ENCODE measurements at regions not wholly inside any gene's neighbourhood (a gene's known extent, or its start where the extent isn't known, plus 50 kb on each side); places are given as distances from the start of the nearest gene placed in this dataset.
A peak's percentile ranks its signal among the peaks of the same experiment; 100 is the strongest.
"Not testable (repeated sequence)": the region's sequence is repeated elsewhere in the genome, so short reads cannot be mapped to it uniquely, and the experiment has no call there.

DNA sequence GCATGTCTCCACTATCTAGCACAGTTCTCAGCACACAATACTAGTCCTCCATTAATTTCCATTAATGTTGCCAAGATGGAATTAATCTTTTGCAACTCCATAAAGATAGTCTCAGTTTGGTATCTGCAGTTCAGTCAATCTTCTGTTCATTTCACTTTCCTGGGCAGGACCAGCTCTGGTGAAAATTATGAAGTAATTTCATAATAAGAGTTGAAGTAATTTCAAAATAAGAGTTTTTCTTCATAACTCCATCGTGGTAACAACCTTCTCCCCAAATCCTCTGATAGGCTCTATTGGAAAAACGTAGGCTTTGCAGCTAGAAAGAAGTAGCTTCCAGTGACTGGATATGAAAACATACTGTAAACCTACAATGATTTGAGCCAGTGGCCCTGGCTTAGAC is 618.2 kb downstream of the TYW1 start:
- no peak for DNase-seq

DNA sequence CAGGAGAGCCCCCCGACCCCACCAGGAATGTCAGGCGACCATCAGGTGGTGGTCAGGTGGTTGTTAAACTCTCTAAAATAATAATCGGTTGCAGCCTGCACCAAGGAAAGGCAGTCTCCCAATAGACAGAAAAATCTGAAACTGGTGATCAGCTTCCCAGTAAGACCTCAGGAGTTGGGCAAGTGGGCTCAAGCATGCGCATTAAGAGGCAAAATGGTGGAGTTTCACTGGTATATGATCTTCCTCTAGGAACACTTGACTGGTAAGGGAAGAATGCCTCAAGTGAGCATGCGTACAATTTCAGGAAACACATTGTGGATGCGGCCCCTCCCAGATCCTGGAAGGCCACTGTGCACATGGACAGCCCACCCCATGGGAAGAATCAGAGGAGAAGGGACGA is 619.9 kb downstream of the TYW1 start:
- no peak for DNase-seq

DNA sequence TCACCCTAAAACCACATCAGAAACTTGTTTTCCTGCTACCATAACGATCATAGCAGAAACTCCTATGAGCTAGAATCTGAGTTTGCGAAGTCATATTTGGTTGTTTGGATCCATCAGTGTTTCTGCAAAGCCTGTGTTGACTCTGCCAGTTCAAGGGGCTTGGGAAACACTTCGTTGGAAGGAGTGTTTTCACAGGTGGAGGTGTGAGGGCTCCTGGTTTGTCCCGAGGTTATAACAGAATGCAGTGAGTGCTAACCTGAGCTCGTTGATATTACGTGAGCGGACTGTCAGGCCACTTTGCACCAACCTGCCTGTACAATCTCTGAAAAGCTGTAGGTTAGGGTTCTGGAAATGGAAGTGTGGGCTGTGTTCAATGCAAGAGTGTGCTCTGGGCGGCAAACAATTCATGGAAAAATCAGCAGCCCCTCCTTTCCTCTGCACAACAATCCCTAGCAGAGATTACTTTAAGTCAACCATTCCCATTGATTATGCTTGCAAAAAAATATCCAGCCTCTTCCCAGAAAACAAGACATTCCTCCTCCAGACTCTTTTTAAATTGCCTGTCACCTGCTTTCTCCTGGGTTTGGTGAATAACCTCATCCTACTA is 622.0 kb downstream of the TYW1 start:
- no peak for DNase-seq

DNA sequence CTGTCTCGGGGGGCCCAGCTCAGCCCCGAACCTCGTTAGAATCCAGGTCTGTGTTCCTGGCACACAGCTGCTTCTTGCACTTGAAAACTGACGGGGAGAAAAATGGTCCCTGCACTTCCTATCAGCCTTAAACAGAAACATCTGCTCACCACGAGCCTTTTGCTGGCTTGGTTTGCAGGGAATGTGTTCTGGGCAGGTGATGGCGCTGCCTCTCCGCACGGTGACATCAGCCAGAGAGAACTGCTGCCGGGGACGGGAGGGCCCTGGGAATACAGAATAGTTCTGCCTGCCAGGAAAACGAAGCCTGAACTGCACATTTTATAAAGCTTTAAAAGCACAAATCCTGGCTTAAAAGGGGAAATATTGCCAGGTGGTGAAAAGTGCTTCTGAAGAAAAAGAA is 622.5 kb downstream of the TYW1 start:
- DNase-seq = peak in 7 of 56 donors; percentile 3 to 33 (median 11)

DNA sequence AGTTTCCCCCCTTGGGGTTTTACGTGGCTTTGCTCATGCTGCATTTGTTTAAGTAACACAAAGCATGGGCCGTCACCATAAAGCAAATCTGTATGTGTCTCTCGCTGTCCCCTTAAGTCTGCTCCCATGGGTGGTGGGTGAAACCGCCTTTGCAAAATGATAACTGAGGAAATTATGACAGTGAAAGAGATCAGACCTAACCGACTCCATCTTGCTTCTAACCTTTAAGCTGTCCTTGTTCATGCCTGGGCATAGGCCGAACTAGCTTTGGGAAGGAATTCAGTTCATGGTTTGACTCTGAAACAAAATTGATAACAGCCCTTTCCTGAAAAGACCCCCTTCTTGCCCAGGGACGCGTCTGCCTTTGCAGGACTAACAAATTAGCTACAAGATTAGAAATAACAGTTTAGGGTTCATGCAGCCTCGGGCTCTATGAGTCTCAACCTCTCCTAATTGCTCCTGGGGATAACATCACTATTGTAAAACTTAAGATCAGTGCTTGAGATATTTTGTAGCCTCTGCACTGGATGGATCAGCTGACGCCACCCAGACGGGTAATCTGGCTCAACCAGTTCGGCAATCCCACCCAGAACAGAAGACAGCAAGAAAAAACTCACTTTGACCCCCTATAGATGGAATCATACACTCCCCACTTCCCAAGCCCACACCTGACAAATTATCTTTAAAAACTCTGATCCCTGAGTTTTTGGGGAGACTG is 623.7 kb downstream of the TYW1 start:
- DNase-seq = no peak

DNA sequence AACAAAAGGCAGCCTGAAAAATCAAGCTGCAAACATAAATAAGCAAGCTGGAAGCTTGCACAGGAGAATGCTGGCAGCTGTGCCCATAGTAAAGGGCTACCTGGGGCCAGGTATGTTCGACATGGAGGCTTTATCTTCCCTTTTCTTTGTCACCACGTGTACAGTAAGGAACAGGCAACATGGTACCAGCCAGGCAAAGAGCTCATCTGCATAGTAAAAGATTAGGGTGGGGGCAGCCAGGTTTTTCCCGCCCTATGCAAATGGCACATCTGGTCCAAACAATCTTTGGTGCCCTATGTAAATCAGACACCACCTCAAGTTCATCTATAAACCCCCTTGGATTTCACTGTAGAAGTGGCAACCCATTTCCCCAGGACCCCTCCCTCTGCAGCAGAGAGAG is 625.1 kb downstream of the TYW1 start:
- no peak for DNase-seq

DNA sequence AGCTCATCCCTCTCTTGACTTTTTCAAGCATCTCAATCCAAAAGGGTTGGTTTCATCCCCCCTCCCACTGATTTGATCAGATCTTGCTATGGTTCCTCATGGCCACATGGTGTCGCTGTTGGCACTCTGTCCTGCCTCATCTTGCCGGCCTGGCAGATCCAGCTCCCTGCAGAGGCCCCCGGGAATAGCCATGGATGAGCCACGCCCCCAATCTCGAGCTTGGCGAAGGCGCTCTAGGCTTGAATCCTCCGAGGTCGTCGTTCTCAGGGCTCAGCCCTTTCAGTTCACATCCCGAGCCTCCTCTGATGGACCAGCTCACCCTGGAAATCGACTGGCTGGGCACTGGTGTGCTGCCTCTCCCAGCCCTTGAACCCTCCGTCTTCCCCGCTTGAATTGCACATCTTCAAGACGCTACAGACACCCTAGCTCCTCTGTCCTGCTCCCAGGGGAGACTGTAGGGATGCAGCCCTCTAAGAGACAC is 628.7 kb downstream of the TYW1 start:
- peak in 49 of 56 donors; percentile 2 to 74 (median 40) for DNase-seq

DNA sequence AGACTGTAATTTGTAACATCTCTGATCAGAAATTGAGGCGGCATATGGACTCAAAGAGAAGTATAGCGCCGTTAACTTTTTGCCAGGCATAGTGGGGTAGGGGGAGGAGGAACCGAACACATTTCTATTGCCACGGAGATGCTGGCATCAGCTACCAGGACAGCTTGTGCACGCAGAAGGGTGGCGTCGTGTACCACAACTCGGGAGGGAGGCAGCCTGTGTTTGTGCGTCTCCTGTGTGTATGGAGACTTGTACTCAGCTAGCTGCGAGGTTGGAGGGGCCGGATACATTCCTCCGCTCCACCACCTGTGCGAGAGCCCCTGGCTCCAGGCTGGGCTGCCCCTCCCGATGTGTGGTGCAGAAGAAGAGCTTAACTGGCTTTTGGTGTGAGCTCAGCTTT is 634.8 kb downstream of the TYW1 start:
- DNase-seq = peak in 35 of 56 donors; percentile 1 to 64 (median 18)

DNA sequence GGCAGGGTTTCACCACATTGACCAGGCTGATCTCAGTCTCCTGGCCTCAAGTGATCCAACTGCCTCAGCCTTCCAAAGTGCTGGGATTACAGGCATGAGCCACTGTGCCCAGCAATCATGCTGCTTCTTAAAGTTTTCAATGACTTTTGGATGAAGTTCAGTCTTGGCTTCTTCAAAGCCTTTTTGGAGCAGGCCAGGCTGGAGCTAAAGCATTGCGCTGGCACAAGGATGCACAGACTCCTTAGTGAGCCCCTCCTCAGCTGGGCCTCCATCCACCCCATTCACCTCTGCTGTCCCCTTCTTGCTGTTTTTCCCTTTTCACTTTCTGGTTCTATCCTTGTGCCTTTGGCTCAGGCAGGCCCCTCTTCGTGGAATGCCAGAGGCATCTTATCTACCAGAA is 638.6 kb downstream of the TYW1 start:
- no peak for DNase-seq

DNA sequence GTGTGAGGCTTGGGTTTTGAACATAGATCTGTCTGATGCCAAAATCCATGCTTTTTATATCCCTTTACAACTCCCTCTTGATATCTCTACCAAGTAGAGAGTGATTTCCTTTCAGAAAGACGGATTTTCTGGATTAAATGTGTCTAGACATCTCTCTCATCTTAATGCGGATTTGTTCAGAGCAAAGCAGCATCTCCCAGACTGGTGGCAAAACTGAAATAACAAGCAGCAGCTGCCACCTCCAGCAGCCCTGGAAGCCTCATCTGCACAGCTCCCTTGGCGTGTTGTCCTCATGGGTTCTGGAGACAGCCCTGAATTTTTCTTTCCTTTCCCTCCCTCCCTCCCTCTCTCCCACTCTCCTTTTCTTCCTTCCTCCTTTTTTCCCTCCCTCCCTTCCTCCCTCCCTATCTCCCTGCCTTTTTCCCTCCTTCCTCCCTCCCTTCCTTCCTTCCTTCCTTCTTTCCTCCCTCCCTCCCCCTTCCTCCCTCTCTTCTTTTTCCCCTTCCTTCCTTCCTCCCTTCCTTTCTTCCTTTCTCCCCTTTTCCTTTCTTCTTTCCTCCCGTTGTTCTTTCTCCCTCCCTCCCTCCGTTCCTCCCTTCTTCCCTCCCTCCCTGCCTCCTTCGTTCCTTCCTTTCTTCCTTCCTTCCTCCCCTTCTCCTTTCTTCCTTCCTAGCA is 639.9 kb downstream of the TYW1 start:
- DNase-seq = no peak

DNA sequence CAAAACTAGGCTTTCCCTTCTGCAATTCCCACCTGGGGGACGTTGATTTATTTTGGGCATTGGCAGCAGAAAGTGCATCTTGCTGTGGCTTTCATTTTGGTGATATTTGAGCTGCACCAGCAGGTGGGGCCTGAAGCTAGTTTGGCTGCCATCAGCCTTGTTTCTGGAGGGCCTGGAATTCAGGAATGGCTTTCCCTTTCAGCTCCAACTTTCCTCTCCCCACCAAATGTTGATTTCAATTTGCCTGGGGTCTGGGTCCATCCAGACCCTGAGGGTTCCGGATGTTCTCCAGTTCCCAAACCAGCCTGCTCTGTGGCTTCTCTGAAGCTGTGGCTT is 640.4 kb downstream of the TYW1 start:
- DNase-seq = no peak

DNA sequence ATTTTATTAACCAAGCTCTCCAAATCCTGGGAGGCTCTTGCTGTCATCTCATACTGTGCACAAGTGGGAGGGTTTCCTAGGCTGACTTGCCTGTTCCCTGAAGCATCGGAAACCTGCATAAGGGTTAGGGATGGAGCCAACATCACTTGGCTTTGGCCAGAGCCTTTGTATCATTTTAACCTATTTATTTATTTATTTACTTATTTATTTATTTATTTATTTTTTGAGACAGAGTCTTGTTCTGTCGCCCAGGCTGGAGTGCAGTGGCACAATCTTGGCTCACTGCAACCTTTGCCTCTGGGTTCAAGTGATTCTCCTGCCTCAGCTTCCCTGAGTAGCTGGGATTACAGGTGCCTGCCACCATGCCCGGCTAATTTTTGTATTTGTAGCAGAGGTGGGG is 645.9 kb downstream of the TYW1 start:
- DNase-seq = not testable (repeated sequence)

DNA sequence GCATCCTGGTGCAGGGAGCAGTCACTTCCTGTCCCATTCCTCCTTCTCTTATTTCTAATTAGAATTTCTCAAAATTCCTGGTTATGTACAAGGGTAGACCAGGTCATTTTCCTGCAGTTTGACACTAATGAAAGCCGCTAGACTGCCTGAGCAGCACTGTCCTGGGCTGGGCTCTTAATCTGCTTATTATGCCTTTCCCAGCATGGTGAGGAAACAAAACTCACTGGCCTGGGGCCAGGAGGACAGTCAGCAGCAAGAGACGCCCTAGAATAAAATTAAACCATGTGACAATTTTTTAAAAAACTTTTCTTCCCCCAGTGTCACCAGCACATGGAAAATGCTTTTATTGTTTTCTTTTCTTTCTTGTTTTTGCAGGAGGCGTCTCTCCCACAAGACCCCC is 647.5 kb downstream of the TYW1 start:
- DNase-seq = peak in 1 of 56 donors; percentile 3

DNA sequence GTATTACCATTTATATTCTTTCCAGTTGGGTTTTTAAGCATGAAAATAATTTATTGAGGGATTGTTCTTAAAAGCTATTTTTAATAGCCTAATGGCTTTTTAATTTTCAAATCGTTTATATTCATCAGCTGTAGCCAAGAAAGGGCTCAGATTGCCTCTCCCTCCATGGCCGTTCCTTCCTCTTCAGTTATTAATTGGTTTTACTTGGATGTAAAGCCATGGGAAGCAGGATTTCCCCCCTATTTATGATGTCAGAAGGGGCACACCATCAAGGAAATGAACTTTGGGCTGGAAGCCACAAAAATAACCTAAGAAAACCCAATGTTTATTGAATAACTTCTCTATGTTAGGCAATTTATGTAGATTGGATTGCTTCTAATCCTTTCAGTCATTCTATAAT is 656.3 kb downstream of the TYW1 start:
- no peak for DNase-seq

DNA sequence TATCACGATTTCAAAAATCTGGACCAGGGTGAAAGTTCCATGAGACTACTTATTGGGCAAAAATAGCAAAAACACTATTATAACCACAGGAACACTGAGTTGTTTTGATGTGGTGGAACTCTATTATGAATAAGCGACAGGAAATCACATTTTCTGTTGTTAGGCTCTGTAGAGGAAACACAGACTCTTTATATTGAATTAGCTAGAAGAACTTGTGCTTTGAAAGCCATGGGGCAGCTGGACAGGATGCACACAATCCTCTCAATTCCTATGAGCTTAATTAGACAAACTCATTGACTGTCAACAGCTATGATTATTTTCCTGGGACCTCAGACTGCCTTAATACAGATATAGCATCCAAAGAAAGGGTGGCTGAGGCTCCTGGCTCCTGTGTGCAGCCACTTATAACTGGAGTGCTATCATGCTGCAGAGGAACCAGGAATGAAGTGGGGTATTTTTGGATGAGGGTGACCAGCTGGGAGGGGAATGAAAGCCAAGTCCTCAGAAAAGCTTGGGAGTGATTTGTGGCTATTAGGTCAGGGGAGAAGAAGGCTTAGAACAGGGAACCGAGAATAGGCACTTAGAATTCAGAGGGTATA is 657.3 kb downstream of the TYW1 start:
- DNase-seq = no peak

DNA sequence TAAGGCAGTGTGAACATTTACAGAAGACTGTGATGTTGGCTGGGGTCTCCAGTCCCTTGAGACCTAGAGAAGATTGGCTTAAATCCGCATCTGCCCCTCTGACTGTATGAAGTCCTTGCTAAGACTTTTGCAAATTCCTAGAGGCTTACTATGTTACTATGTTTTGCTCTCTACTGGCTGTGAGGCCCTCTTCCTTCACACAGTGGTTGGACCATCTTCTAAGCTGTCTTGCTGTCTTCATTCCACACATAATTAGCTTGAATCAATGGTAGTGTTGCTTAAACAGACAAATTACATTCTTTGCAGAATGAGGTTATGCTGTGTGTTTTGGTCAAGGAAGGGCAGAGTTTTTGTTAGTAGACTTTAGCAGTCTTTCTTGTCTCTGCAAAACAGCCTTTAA is 658.0 kb downstream of the TYW1 start:
- DNase-seq = no peak

DNA sequence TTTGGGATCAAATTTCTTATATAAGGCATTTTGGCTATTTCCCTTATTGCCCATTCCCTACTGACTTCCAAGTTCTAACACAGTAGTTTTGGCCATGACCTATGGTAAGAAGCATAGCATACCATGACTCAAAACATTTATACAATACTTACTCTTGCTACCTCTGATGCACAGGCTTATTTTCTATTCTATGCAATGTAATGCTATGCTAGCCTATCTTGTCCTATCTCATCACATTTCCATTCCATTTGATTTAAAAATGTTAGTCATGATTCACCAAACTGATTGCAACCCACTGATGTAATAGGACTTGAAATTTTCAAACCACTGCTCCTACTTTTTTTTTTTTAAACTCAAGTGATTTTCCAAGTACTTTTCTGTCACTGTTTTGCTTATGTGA is 658.5 kb downstream of the TYW1 start:
- DNase-seq = no peak

DNA sequence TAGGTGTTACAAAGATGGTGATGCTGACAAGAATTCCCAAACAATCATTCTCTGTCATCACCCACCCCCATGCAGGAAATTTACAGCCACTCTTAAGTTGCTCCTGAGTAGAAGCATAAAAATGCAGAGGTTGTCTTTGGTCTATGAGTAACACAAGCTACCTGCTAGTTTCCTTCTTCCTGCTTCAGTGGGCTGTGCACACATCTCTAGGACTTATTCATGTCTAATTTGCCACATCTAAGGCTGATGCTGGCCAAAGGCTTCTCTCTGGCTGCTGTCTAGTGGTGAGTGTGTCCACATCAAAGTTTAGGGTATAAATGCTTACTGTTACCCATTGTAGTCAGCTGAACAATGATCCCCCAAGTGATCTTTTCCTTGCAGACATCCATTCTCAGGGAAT is 662.5 kb downstream of the TYW1 start:
- DNase-seq = no peak

DNA sequence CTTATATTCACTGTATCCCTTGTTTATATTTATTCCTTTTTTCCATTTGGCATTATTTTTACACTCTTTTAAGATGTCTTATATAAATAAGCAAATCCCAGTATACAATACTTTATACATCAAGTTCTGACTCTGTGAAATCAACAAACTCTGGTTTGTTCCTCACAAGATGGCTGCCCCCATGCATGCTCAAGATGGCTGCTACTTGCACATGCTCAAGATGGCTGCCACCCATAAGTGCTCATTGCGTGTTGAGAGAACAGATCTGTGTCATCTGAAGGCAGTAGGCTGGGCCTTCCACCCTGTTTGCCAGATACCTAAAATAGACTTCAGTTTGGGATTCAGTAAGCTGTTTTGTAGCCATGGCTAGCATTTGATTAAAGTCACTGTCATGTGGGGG is 666.2 kb downstream of the TYW1 start:
- no peak for DNase-seq

DNA sequence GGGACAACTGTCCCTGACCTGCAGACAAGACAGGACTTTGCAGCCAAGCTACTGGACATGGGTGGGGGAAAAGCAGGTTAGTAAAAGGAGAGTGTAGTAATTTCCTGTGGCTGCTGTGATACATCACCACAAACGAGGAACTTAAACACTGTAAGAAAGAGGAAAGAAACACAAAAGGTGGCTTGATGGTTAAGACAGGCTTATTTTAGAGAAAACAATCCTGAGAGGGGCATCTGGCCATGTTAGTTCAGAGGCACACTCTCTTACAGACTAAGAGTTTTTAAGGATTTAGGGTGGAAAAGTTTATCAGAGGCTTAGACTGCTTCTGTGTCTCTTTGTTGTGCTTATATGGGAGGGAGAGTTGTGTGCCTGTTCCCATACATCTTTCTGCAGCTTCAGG is 667.0 kb downstream of the TYW1 start:
- DNase-seq = no peak

DNA sequence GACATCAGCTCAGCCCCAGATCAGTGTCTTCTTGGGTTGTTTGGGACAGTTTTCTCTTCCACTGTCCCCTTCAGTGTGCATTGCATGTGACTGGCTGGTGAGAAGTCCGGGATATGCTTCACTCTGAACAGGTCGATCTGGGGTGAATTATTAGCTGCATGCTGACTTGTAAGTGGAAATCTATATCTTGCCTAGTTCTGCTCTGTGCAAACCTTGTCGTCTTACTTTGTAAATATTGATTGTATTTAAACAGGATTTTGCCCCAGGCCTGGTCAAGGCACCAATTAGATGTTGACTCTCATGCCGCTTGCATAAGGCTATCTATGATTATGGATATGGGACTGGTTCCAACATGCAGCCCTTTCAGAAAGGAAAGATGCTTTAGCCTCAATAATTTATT is 669.7 kb downstream of the TYW1 start:
- not testable (repeated sequence) for DNase-seq

DNA sequence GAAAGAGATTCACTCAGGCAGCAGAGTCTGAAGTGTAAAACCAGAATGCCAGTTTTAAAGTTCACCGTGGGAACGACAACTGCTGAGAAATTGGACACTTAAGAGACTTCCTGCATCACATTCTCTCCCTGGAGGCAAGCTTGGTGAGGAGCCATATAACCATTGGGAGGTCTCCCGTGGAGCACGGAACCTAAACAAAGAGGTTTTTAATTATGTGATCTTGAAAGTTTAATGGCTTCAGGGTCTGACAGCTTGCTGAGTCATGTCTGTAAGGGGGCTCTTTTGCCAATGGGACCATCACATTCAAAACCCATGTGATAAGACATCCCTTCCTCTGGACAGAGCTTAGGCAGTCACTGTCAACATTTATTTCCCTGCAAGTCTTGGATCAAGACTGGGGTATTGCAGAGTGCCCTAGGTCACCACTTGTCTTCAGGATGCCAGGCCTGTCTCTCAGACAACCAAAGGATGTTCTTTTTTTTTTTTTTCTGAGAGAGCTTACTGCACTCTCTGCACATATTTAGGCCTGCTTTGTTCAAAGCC is 674.4 kb downstream of the TYW1 start:
- no peak for DNase-seq

Data from amygdala (tissue), 56 donors.